HG03432 (cell line): ENCODE measurements at regions not wholly inside any gene's neighbourhood (a gene's known extent, or its start where the extent isn't known, plus 50 kb on each side); places are given as distances from the start of the nearest gene placed in this dataset.
"Not testable (repeated sequence)": the region's sequence is repeated elsewhere in the genome, so short reads cannot be mapped to it uniquely, and the experiment has no call there.

Source experiments
- ATAC-seq: cut with Tn5 transposase; IDR thresholded peaks from one replicate; pipeline ENCODE4 v1.9.1; 2021; ENCODE audit warnings: mild to moderate bottlenecking, moderate library complexity; ENCODE audit not compliant: unreplicated experiment

DNA sequence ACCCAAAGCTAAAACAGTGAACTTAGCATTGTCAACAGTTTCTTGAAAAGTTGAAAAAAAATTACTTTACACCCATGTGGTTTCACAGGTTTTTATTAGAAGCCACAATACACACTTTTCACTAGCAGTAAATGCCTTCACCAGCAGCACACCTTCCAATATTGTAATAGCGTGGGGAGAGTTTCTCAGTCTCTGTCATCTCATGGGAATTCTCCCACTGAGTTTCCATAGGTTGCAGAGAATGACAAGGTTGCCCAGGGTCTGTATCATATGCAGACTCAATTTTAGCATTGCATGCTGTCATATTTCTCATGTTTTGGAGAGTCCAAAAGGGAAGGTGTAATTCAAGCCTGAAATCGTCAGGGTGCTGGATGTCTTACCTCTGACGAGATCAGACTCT, 486.1 kb upstream of the TENM3 start:
- no peak for ATAC-seq

DNA sequence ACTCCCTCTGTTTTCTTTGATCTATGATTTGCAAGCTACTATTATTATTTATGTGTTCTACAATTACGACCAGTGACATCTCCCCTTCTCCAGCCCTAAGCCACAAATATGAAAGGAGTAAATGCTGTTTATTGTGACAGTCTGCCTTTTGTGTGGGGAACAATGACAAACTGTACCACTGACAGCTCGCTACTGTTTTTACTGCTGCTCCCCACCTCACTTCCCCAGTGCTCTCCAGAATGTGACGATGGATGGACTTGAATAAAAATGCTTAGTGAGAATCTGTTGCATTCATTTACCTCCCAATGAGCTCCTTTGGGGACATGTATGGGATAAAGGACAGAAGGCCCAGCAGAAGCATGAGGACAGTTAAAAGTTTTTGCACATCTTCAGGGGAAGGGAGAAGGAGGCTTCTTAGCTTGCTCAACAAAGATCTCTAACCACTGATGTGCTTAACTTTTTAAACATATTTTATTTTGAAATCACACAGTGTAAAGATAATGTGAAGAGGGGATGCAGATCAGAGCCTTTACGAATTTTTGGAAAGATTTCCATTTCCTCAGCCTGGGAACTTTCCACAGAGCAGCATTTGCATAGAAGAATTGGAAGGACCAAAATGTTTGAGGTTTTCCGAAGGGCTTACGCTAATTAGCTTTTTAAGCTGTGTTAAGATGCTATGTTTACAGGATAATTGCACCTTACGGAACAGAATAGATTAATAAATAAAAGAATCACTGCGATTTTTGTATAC, 485.1 kb upstream of the TENM3 start:
- ATAC-seq = no peak

DNA sequence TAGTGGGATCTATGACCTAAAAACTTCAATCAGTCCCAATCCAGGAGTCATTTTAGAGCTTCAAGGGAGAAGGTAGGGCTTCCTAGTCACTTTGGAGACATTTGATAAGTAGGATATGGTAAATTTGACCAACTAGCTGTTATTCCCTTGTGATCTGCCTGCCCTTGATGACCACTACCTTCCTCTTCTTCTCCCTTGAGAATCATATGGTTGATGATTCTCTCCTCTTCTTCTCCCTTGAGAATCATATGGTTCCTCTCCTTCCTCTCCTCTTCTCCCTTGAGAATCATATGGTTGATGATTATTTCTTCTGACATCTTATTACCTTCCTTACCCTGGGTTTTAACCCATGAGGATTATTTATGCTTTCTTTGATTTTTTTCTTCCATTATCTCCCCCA, 482.6 kb upstream of the TENM3 start:
- ATAC-seq = no peak

DNA sequence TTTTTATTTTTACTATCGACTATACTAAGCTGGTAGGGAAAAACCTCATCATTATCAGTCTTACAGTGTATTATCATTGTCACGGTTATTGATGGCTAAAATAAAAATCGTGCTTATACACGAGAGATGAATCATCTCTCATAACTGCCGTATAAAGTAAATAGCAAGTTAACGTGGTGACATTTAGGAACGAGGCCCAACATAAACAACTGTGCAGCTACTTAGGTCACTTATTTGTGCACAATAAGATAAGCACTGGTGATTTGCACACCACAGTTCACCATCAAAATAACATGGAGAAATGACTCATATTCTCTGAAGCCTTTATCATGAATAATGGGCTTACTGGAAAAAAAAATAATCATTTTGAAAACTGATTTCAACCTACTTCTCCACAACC, 482.0 kb upstream of the TENM3 start:
- no peak for ATAC-seq

DNA sequence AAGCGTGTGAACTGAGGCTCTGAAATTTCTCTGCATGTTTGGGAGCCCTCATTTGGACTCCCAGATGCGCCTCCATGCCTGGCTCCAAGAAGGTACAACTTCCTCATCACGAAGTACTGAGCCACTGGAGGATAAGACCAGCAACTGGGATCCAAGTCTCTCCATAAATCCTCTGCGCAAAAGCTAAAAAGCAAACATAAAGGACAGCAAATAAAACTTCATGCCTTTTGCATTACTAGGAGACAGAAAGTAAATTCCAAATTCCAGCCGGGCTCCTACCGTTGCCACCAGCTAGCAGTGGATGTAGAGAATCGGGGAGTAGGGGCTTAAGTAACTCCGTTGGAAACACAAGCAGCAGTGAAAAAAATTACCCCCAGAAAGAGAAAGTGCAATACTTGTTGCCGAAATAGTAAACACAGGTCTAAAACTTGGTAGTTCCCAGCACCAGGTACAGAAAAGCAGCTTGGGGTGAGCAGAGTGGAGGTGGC, 477.1 kb upstream of the TENM3 start:
- ATAC-seq = no peak

DNA sequence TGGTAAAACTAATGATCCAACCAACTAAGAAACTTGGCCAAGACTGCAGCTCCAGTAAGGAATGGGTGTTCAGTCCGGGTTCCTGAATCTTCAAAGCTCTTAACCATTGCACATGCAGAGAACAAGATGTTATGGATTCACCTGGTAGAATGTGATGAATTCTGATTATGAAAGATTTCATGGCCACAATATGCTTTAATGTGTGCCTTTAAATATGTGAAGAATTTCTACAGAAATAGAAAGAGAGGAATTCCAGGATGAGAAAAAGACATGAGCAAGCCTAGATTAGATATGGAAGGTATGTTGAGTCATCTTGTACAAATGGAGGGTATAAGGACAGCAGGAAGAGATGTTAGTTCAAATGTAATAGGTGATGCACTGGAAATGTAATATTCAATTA, 472.2 kb upstream of the TENM3 start:
- ATAC-seq = no peak

DNA sequence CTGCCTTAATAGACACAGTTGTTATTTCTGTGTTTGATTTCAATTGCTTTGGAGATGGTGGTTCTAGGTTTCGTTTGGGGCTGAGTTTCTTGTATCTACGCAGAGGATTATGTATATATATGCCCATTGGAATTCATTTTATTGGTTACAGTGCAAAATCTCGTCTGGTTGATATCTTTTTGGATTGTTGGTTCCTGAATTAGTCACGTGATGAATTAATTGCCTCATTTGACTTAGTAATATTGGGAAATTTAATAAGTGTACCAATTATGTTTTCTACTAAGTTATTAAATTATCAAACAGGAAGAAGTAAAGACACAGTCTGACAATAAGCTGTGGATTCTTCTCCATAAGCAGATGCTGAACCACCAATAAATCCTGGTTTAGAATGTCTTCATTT, 467.9 kb upstream of the TENM3 start:
- no peak for ATAC-seq

DNA sequence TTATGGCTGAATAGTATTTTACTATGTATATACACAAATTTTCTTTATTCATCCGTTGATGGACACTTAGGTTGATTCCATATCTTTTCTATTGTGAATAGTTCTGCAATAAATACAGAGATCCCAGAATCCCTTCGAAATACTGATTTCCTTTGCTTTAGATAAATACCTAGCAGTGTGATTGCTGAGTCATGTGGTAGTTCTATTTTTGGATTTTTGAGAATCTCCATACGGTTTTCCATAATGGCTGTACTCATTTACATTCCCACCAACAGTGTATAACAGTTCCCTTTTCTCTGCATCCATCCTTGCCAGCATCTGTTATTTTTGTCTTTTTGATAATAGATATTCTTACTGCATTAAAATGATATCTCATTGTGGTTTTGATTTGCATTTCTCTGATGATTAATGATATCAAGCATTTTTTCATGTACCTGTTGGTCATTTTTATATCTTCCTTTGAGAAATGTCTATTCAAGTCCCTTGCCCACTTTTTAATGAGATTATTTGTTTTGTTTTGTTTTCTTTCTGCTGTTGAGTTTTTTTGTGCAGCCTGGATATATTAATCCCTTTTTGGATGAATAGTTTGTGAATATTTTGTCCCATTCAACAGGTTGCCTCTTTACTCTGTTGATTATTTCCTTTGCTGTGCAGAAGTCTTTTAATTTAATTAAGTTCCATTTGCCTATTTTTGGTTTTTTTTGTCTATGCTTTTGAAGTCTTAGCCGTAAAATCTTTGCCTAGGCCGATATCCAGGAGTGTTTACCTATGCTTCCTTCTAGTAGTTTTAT, 466.7 kb upstream of the TENM3 start:
- no peak for ATAC-seq

DNA sequence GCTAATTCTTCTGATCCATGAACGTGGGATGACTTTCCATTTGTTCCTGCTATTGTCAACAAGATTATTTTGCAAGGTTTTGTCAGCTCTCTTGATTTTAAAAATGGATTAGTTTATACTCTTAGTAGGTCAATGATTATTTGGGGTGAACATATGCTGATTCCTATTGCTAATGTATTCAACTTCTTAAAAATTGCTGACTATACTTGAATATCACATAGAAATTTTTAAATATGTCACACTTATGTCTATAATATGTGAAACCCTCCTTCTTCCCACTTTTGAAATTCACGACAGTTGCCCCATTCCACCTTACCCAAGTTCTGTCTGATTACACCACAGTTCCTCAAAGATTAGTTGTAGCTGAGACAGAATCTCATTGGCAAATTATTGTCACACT, 465.7 kb upstream of the TENM3 start:
- no peak for ATAC-seq

DNA sequence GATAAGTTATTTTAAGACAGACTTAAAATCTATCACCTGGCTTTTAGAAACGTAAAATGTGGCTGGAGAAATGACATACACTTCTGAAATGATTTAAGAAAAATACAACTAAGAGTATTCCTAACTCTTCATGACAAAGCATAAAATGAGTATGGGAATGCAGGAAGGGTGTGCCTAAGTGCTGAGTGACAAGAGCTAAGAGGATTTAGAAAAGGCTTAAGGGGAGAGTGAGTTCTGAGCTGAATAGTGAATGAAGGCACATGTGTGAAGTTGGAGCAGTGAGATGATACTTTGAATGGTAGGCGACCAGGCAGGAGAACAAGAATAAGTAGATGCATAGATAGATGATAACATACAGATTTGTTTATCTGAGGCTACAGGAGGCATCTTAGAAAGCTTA, 458.3 kb upstream of the TENM3 start:
- no peak for ATAC-seq

DNA sequence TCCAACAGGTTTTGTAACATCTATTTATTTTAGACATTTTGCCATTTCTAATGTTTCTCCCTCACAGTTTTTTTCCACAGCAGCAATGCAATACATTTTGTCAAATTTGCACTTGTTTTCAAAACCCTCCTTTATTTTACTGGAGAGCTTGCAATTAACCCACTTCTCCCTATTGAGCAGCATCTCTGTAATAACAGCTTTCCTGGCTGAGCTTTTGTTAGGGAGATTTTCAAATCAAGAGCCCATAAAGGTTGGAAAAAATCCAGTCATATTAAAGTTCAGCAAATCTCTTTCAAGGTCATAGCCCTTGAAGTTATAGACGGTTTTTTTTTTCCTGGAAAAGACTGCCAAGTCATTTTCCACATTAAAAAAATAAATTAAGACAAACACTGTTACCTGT, 450.6 kb upstream of the TENM3 start:
- no peak for ATAC-seq

DNA sequence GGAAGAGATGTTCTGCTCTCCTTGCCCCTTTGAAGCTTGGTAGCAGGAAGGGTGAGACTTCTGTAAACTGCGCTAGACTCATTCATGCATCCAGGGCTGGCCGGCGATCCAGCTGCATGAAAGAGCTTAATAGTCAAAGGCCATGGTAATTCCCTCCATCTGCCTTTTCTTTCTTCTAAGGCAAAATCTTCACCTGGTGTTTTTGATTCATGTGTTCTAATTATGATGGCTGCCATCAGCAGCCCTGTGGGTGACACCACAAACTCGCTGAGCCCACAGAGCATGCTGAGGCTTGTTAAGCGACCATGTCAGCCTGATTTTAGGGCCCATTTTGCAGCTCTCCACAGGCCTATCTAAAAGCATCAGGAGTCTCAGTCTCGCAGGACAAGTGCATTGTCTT, 450.1 kb upstream of the TENM3 start:
- ATAC-seq = no peak

DNA sequence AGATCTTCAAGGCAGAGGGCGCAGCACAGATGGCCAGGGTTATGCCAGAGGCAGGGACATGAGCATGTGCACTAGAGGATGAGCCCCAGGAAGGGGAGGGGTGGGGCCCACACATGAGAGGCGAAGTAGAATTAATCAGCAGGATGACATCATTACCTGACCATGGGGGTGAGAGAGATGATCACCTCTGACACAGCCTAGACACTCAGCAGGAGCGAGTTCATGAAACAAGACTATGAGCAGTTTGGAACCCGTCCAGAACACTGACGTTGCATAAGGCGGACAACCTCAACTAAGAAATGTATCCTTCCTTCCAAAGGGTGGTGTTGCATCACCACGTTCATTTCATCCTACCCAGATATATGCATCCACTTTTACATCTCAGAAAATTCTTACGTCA, 446.7 kb upstream of the TENM3 start:
- ATAC-seq = no peak

DNA sequence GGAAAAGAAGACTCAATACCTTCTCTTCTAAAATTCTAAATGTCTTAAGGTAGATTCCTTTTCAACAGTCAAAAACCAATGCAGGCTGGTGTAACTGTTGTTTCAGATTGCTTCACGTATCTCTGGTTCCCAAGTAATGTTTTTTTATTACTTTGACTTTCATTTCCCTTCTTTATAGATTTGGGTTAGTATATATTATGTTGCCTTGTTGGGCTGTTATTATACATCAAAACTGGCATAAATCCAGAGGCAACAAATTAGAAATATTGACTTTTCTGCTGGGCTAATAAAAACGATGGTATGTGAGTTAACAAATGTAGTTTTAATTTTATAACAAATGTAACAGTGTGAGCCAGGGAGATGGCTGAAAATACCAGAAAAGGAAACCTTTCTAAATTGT, 444.7 kb upstream of the TENM3 start:
- ATAC-seq = no peak

DNA sequence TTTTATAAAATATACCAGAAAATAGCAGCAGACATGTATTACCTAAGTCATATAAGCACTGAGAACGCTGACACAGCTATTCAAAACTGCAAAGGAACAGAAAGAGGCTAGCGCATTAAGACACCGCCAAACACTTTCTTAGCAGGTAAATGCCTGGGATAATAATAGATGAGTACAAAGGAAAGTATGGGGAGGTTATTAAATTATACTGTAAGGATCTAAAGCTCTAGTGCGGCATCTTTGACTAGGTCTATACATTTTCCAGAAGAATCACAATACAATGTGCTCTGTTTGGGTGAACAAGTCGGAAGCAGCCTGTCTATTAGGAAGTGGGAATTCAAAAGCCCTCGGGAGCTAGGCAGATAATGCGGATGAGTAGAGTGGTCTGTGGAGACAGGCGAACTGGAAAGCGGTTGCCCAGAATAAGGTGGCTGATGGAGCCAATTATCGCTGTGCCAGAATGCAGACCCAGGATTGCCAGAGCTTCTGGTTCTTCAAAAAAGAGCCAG, 443.6 kb upstream of the TENM3 start:
- no peak for ATAC-seq

DNA sequence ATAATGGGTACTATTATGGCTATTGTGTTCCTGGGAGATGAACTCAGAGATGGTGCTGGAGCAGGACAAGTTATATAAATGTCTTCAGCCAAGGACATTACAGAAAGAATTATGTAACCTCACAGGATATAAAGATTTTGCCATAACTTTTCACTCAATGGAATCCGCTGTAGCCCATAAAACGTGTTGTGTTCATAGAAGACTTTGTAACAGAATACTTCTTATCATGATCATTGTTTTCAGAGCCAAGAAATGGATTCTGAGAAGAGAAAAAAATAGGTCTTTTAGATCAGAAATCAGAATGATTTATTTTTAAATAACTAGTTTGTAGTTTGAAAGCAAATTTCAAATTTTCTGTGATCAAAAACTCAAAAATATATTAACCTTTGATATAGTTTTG, 441.0 kb upstream of the TENM3 start:
- ATAC-seq = no peak

DNA sequence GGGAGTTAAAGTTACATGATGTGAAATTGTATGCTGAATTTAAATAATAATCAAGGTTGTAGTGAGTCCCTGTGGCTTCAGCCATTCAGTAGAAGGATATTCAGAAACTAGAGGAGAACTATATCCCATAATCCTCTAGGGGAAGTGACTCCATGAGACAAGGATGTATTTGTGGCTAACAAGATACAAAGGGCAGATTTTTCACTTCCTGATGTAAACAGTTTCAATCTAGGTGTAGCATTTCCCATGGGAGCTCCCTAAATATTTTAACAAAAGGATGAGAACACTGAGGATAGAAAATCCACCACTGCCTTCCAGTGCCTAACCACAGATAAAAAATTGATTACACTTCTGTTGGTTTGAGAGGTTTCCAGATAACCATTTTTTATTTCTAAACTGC, 435.4 kb upstream of the TENM3 start:
- no peak for ATAC-seq

DNA sequence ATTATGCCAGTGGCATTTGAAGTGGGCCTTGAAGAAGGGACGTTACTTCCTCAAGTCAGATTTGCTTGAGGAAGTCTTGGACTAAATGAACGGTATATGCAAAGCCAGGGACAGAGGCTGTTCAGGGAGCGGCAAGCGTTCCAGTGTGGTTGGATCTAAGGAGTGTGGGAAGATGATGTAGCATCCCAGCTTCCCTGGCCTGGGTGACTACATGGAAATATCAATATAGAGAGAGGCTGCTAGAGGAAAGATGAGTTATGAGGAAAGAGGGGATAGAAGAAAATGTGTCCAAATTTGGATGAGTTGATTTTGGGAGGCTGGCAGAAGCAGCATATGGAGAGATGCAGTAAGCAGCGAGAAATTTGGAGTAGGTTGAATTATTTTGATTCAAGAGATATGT, 432.5 kb upstream of the TENM3 start:
- no peak for ATAC-seq

DNA sequence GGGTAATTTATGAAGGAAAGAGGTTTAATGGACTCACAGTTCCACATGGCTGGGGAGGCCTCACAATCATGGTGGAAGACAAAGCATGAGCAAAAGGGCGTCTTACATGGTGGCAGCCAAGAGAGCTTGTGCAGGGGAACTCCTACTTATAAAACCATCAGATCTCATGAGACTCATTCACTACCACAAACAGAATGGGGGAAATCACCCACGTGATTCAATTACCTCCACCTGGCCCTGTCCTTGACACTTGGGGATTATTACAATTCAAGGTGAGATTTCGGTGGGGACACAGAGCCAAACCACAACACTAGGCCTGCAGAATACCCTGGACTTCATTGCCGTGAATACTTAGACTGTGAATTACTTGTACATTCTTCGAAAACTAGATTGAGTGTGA, 431.7 kb upstream of the TENM3 start:
- ATAC-seq = not testable (repeated sequence)

DNA sequence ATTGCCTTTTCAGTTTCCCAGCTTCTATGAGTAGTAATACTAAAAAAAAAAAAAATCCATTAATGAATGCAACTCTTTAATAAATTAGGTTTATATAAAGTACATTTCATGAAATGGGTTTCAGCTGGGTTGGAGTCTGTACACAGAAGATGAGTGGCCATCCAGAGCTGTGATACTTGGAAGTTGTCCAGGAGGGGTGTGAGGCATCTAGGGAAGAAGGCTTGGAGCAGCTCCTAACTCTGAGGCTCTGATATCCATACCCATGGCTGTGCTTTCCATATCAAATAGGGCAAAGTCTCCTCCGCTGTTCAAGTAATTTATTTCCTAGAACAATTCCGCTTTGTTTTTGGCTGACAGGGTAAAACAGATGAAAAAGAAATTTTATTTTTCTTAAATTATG, 423.3 kb upstream of the TENM3 start:
- no peak for ATAC-seq

DNA sequence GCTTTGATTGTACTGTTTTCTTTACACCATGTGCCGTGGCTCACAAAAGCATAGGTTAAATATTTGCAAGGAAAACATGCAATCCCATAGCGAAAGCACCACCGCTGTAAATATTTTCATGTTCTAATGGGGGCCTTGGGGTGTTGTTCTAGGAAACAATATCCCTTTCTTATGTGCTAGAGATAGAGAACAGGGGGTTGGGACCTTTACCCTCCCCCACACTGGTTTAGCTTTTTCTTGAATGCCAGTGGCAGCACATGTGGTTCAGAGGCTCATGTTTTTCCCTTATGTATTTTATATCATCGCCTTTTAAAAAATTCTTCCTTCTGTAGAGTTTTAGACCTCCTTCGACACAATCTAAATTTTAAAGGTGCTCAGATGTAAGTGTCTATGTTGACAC, 422.6 kb upstream of the TENM3 start:
- ATAC-seq = no peak
